HepG2 (cell line): ENCODE measurements at regions not wholly inside any gene's neighbourhood (a gene's known extent, or its start where the extent isn't known, plus 50 kb on each side); places are given as distances from the start of the nearest gene placed in this dataset.

Experiments
- ATAC-seq: fragments of 200-7000 bp; cut with Tn5 transposase; 3 replicates; pipeline ENCODE4 v1.9.1; 2020; ENCODE audit warnings: mild to moderate bottlenecking, moderate library complexity
- BruUV-seq: library from RNA; stranded (reverse); fragments of 400-500 nt; replicated peaks from 2 replicates; lab custom pipeline; 2021; lab: Mats Ljungman, UMichigan
- CTCF ChIA-PET: fragments of 300-600 bp; formaldehyde crosslinking; extraction: SDS; loops from one replicate; lab custom pipeline; 2021; ENCODE audit warnings: low total read pairs, inconsistent platforms, low intra/inter-chr PET ratio; lab: Yijun Ruan, JAX
- POLR2A ChIA-PET: fragments of 350-600 bp; sonication (Branson Sonifier 250); formaldehyde crosslinking; loops from one replicate; lab custom pipeline; 2020; ENCODE audit warnings: antibody characterized with exemption, inconsistent platforms; lab: Yijun Ruan, JAX
- DNase-seq: peaks from one replicate; pipeline ENCODE4 v3.0.0-alpha.2; 2015; ENCODE audit warnings: low spot score
- FAIRE-seq: peaks from 3 replicates; lab custom pipeline; 2011; peaks lifted over from hg19 to GRCh38; lab: Jason Lieb, UNC
- H2AFZ ChIP-seq: one replicate; pipeline ENCODE4 v1.6.1; 2011; ENCODE audit warnings: low read length, inconsistent platforms
- H3K27ac ChIP-seq: fragments of 300-600 bp; 3 replicates; pipeline ENCODE4 v1.8.0; 2011; ENCODE audit warnings: mixed run types, mild to moderate bottlenecking, mixed read lengths, low read length, inconsistent platforms; ENCODE audit not compliant: insufficient read depth; ENCODE audit errors: extremely low read length
- H3K27me3 ChIP-seq, 2 experiments: fragments of 200-600 bp in 1 of 2; 2 replicates in 1 of 2; 3 replicates in 1 of 2; pipeline versions ENCODE4 v1.6.0 to v1.8.0; 2011; ENCODE audit warnings: low read length in 2 of 2, mild to moderate bottlenecking in 2 of 2, moderate library complexity in 2 of 2, inconsistent platforms in 1 of 2; ENCODE audit not compliant: insufficient read depth in 2 of 2, control insufficient read depth in 1 of 2
- H3K36me3 ChIP-seq, 2 experiments: fragments of 200-600 bp in 1 of 2; replicated peaks in 1 of 2; 2 replicates in 1 of 2; 3 replicates in 1 of 2; pipeline versions ENCODE4 v1.5.1 to v1.8.0; 2011; ENCODE audit warnings: low read length in 2 of 2, inconsistent platforms in 1 of 2; ENCODE audit not compliant: insufficient read depth in 2 of 2, control insufficient read depth in 1 of 2
- H3K4me1 ChIP-seq: 2 replicates; pipeline ENCODE4 v1.5.1; 2012; ENCODE audit warnings: low read length, inconsistent platforms; ENCODE audit not compliant: insufficient read depth
- H3K4me2 ChIP-seq: 2 replicates; pipeline ENCODE4 v1.6.0; 2011; ENCODE audit warnings: low read depth, low read length, inconsistent platforms
- H3K4me3 ChIP-seq, 3 experiments: fragments of 200-600 bp in 1 of 3; sonication (generic), shearing (Covaris generic) in 1 of 3; replicated peaks in 1 of 3; 2 replicates each; pipeline ENCODE4 v1.5.1; 2011 to 2016; ENCODE audit warnings: low read length in 3 of 3, inconsistent platforms in 2 of 3, low read depth in 2 of 3, mild to moderate bottlenecking in 2 of 3, control low read depth in 1 of 3, mixed read lengths in 1 of 3; ENCODE audit not compliant: insufficient read depth in 1 of 3
- H3K79me2 ChIP-seq: one replicate; pipeline ENCODE4 v1.6.1; 2011; ENCODE audit warnings: low read length, inconsistent platforms; ENCODE audit not compliant: insufficient read depth
- H3K9ac ChIP-seq: 2 replicates; pipeline ENCODE4 v1.6.0; 2011; ENCODE audit warnings: mild to moderate bottlenecking, low read depth, low read length, inconsistent platforms; ENCODE audit not compliant: insufficient read depth
- H3K9me3 ChIP-seq: 2 replicates; pipeline ENCODE4 v1.5.1; 2012; ENCODE audit warnings: mild to moderate bottlenecking, low read length
- H4K20me1 ChIP-seq: 2 replicates; pipeline ENCODE4 v1.6.0; 2011; ENCODE audit warnings: inconsistent platforms, mild to moderate bottlenecking, low read length, moderate library complexity; ENCODE audit not compliant: insufficient read depth
- ERF ChIP-seq: IDR thresholded peaks from 2 replicates; pipeline ENCODE4 v1.6.1; 2018; ENCODE audit warnings: missing biosample characterization, missing genetic modification reagents
- KLF15 ChIP-seq: sonication (generic); formaldehyde crosslinking; IDR thresholded peaks from 2 replicates; pipeline ENCODE4 v1.8.1; 2023; ENCODE audit warnings: borderline replicate concordance, mild to moderate bottlenecking, inconsistent platforms, missing genetic modification reagents, mixed read lengths
- MED8 ChIP-seq: sonication (generic); formaldehyde crosslinking; IDR thresholded peaks from 2 replicates; pipeline ENCODE4 v1.8.1; 2023; ENCODE audit warnings: mild to moderate bottlenecking, missing genetic modification reagents; ENCODE audit not compliant: insufficient replicate concordance
- MLXIP ChIP-seq: sonication (generic); formaldehyde crosslinking; IDR thresholded peaks from 2 replicates; pipeline ENCODE4 v1.9.0; 2021; ENCODE audit warnings: missing genetic modification reagents, borderline replicate concordance
- SMAD9 ChIP-seq: sonication (generic); formaldehyde crosslinking; IDR thresholded peaks from 2 replicates; pipeline ENCODE4 v1.5.1; 2020; ENCODE audit warnings: mild to moderate bottlenecking, missing genetic modification reagents
- ZKSCAN8 ChIP-seq: IDR thresholded peaks from 2 replicates; pipeline ENCODE4 v1.6.1; 2016; ENCODE audit warnings: borderline replicate concordance, missing genetic modification reagents, missing compliant biosample characterization
- WGBS: methylation state at CpG from one replicate; pipeline ENCODE4 v1.1.6; 2017; ENCODE audit warnings: low lambda C conversion rate; 5-methylcytosine and 5-hydroxymethylcytosine counted together
- in situ Hi-C: cut with HindIII; loops from 2 replicates; pipeline ENCODE4 v1.10.0; 2017; ENCODE audit warnings: low pct_unique_long_range_greater_than_20kb; ENCODE audit not compliant: extremely low pct_ligation_motif_present
- intact Hi-C: fragments of 100-400 bp; cut with micrococcal nuclease; formaldehyde crosslinking; loops from one replicate; pipeline ENCODE4 v1.10.0; 2022; ENCODE audit not compliant: unreplicated experiment
- TF ChIP-seq, protein P1 (sequence below): sonication (generic); formaldehyde crosslinking; IDR thresholded peaks from 2 replicates; pipeline ENCODE4 v1.4.0; 2020; ENCODE audit warnings: missing genetic modification reagents, mild to moderate bottlenecking, borderline replicate concordance
- TF ChIP-seq, protein P2 (sequence below): IDR thresholded peaks from 2 replicates; pipeline ENCODE4 v1.6.1; 2016; ENCODE audit warnings: mild to moderate bottlenecking

GRCh38 chr10:44157574-44157973 is 227.3 kb downstream of the CXCL12 start:
- BruUV-seq, result no TSS peak
- H4K20me1 ChIP-seq, result no peaks in the 10 kb centered on the region
- H2AFZ ChIP-seq, result no peak overlapping the region
- H3K4me1 ChIP-seq, result no peaks in the 10 kb centered on the region
- WGBS, result 42% methylated on average over 1 of the region's 1 CpG
- DNase-seq, result no peak
- TF ChIP-seq SMAD9 (no peak), ERF (CRISPR knock-in tag) (no peak), MLXIP (CRISPR knock-in tag) (no peak), MED8 (CRISPR knock-in tag) (no peak), ZKSCAN8 (CRISPR knock-in tag) (no peak), KLF15 (CRISPR knock-in tag) (no peak)
- TF ChIP-seq, protein P1, sequence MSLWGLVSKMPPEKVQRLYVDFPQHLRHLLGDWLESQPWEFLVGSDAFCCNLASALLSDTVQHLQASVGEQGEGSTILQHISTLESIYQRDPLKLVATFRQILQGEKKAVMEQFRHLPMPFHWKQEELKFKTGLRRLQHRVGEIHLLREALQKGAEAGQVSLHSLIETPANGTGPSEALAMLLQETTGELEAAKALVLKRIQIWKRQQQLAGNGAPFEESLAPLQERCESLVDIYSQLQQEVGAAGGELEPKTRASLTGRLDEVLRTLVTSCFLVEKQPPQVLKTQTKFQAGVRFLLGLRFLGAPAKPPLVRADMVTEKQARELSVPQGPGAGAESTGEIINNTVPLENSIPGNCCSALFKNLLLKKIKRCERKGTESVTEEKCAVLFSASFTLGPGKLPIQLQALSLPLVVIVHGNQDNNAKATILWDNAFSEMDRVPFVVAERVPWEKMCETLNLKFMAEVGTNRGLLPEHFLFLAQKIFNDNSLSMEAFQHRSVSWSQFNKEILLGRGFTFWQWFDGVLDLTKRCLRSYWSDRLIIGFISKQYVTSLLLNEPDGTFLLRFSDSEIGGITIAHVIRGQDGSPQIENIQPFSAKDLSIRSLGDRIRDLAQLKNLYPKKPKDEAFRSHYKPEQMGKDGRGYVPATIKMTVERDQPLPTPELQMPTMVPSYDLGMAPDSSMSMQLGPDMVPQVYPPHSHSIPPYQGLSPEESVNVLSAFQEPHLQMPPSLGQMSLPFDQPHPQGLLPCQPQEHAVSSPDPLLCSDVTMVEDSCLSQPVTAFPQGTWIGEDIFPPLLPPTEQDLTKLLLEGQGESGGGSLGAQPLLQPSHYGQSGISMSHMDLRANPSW (CRISPR knock-in tag), result no peak
- TF ChIP-seq, protein P2, sequence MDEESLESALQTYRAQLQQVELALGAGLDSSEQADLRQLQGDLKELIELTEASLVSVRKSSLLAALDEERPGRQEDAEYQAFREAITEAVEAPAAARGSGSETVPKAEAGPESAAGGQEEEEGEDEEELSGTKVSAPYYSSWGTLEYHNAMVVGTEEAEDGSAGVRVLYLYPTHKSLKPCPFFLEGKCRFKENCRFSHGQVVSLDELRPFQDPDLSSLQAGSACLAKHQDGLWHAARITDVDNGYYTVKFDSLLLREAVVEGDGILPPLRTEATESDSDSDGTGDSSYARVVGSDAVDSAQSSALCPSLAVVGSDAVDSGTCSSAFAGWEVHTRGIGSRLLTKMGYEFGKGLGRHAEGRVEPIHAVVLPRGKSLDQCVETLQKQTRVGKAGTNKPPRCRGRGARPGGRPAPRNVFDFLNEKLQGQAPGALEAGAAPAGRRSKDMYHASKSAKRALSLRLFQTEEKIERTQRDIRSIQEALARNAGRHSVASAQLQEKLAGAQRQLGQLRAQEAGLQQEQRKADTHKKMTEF, result no peak
- in situ Hi-C loops, result no loop called here
- no peak overlapping the region for H3K27ac ChIP-seq
- H3K9me3 ChIP-seq, result peaks cover 19% of the 10 kb centered on the region
- intact Hi-C loops, result no loop called here
- ATAC-seq, result no peak
- POLR2A ChIA-PET, result no interaction called here
- H3K9ac ChIP-seq, result no peak overlapping the region
- H3K4me2 ChIP-seq, result no peak overlapping the region
- H3K36me3 ChIP-seq, result no peaks in the 10 kb centered on the region
- FAIRE-seq, result no peak
- no peaks in the 10 kb centered on the region for H3K79me2 ChIP-seq
- CTCF ChIA-PET, result no interaction called here
- H3K4me3 ChIP-seq, result no peak overlapping the region
- no peaks in the 10 kb centered on the region for H3K27me3 ChIP-seq
